Stimulated activated CD8-positive, alpha-beta memory T cell treated with anti-CD3 and anti-CD28 coated beads, Interleukin-12 subunit alpha, Interleukin-12 subunit beta, amount 100 ng/mL, for 4 hours (primary cell): ENCODE measurements at regions not wholly inside any gene's neighbourhood (a gene's known extent, or its start where the extent isn't known, plus 50 kb on each side); places are given as distances from the start of the nearest gene placed in this dataset.

Experiments used
- DNase-seq: peaks from one replicate; pipeline ENCODE4 v3.0.0-alpha.2; 2020; ENCODE audit warnings: low read depth

GRCh38 chr19:30783936-30784335, 411.8 kb downstream of the ZNF536 start:
- no peak for DNase-seq

DNA sequence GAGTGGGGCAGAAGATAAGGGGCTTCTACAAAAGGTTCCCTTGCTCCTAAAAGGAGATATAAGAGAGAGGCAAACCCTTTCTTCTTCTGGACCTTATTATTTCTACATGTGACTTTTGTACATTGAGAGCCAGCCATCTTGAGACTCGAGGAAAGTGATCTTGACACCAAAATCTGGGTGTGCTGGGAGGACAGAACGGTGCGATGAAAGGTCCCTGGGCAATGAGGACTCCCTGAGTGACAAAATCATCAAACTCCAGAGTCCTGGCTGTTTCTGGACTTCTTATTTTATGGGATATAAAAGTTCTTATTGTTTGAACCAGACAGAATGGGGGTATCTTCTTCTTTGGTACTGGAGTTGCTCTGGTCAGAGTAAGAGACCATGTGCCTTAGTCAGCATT, 411.0 kb downstream of the ZNF536 start:
- DNase-seq = no peak

DNA sequence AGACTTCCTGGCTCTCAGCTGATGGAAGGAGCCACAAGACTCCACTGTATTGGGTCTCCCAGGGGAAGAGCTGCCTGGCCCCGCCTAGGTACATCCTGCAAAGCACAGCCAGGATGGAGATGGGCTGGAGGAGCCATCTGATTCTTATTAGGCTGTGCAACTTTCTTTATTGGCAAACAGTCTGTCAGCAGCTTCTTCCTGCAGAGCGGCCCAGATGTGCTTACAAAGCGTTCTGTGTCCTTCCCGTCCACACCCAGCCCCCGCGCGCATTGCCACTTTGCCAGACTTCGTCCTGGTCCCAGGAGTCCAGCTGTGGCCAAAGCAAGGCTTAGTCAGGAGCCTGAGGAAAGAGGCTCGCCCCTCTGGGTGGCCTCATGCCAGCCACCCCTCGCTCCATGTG, 409.3 kb downstream of the ZNF536 start:
- no peak for DNase-seq

DNA sequence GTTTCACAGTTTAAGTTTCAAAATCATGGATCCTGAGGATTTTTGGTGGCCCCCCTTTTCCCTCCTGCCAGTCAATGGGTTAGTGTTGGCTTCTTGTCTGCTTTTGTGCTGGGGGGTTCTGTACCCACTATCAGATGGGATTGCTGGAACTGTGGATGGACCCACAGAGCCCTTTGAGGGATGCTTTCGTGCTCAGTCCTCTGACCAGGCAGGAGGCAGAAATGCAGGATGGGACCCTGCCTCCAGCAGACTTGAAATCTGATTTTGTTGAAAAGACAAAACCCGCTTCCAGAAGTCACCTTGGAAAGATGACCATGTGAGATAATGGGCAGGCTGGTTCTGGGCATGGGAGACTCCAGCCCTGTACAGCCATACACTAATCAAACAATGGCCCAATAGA, 408.9 kb downstream of the ZNF536 start:
- DNase-seq = no peak

GRCh38 chr19:30780456-30780855, 408.3 kb downstream of the ZNF536 start:
- no peak for DNase-seq

GRCh38 chr19:30780032-30780431, 407.8 kb downstream of the ZNF536 start:
- DNase-seq = no peak

DNA sequence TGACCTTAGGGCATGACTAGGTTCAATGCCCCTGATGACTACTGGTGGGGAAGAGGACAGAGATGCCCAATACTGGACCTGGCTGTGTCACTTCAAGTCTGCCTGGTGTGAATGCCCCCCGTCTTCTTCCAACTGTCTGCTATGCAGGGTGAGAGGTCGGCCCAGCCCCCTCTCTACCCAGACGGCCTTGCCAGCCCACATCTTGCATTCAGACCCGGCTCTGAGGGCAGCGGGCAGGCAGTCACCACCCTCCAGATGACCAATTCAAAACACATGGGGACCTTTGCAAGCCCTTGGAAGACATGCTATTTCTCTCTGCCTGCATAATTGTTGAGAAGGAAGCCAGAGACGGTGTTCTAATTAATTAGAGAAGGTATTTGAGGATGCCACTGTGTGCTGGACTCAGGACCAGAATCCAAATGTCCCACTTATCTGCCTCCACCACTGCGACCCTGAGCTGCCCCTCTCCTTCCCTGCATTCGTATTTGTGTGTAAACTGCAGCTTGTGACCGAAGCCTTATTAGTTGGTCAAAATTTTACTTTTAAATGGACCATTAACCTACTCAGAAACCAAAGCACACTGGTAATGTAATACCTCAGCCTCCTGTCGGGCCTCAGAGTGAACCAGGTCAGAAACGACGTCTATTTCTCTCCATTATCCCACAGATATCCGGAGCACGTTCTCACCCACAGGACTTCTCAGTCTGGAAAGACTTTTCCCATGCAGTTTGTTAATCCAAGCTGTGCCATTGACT, 407.0 kb downstream of the ZNF536 start:
- DNase-seq = no peak

GRCh38 chr19:30778061-30778460, 405.9 kb downstream of the ZNF536 start:
- DNase-seq = no peak

DNA sequence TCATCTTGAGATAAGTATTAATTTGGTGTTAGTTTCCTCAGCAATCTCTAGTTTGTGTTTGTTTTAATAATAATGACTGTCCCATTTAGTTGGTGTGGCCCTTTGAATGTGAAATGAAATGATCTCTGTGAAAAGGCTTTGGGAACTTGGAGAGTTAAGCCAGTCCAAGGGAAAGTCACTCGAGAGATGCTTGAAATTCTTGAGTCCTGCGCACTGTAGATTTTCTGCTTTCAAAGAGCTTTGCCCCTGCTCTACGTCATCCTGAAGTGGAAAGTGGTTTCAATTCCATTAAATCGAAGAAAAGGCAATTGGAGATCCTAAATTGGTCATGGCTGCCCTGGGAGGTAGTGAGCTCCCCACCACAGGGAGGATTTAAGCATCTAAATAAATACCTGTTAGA, 403.8 kb downstream of the ZNF536 start:
- DNase-seq = no peak

GRCh38 chr19:30774252-30774766, 402.1 kb downstream of the ZNF536 start:
- DNase-seq = no peak

DNA sequence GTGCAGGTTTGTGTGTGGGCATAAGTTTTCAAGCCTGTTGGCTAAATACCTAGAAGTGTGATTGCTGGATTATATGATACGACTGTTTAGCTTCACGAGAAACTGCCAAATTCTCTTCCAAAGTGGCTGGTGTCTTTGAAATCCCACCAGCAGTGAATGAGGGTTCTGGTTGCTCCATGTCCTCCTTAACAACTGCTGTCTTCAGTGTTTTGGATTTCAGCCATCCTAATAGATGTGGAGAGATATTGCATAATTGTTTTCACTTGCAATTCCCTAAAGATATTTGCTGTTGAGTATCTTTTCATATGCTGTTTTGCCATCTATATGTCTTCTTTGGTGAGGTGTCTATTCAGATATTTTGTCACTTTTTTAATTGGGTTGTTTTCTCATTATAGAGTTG, 390.5 kb downstream of the ZNF536 start:
- DNase-seq = no peak

DNA sequence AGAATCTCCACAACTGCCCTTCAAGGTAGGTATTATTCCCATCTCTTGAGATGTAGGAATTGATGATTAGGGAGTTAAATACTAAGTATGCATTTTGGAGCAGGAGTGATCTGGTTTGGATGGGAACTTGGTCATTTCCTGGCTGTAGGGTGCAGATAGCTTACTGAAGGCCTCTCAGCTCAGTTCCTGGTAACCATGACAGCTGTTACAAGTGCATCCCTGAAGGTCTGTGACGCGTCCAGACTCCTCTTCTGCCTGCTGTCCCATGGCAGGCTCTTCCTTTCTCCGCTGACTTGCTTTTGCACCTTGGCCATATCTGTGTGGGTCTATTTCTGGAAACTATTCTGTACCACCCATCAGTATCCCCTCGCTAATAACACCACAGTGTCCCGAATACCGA, 387.8 kb downstream of the ZNF536 start:
- no peak for DNase-seq

DNA sequence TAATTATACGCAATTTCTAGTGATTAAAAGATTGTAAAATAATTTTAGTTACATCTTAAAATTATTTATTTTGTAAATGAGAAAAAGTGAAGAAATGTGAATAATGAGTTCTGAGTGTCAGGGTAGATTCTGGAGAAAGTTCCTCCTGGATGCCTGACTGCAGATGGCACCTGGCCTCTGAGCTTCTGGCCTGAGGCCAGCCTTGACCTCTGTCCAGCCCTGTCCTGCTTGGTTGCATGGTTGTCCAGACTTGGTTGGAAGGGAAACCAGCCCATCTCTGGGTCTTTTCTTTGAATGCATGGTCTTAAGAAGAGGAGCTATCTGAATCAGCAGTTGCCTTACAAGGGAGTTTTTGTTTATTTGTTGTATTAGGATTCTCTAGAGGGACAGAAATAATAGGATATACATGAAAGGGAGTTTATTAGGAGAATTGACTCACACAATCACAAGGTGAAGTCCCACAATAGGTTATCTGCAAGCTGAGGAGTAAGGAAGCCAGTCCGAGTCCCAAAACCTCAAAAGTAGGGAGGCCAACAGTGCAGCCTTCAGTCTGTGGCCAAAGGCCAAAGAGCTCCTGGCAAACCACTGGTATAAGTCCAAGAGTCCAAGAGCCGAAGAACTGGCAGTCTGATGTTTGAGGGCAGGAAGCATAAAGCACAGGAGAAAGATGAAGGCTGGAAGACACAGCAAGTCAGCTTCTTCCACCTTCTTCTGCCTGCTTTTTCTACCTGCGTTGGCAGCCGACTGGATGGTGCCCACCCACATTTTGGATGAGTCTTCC, 385.8 kb downstream of the ZNF536 start:
- DNase-seq = no peak

- no peak for DNase-seq
These were observed 385.1 kb downstream of the ZNF536 start for GRCh38 chr19:30757104-30757836.

GRCh38 chr19:30755581-30755980, 383.4 kb downstream of the ZNF536 start:
- no peak for DNase-seq

DNA sequence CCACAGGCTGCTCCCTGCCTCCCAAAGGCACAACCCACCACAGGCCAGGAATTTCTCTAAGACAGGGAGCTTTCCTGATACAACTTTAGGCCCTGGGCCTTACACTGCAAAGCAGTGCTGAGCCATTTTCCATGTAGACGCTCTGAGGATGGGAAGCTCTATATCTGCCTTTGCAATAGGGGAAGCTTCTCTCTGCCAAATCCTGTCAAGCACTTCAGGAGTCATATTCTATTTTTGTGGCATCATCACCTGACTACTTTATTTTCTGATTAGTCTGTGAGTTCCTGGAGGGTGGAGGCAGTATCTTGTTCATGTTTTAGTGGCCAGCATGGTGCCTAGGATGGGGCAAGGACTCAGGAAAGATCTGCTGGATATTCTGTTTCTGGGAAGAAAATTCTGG, 382.0 kb downstream of the ZNF536 start:
- no peak for DNase-seq

DNA sequence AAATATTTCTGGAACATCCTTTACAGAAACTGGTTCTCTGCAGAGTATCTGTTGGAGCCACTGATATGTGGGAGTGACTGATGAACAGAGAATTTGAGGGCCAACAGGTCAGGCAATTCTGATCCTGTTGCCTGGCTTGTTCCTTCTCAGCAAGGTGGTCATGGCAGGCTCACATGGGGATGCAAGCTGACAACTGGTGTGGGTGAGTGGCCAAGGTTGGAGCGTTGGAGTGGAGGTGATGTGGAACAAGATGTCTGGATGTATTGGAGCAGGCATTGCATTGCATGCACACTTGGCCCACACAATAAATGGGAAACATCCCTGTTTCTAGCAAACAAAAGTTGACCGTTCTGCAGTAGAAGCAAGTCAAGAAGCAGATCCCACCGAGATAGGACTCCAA, 380.7 kb downstream of the ZNF536 start:
- no peak for DNase-seq

DNA sequence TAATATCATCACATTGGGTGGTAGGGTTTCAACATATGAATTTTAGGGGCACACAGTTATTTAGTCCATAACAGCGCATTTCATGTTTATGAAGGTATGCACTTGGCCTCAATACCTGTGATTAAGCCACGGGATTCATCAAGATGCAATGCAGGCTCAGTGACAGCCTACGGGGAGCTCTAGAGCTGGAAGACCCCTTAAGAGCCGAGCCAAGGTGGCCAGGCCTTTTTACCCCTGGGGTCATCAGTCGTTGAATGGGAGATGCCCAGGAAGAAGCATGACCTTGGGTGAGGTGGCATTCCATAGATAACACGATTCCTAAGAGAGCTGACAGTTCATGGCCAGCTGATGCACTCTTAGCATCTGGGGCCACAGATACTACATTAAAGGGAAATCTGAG, 380.0 kb downstream of the ZNF536 start:
- DNase-seq = no peak

GRCh38 chr19:30745476-30745985, 373.3 kb downstream of the ZNF536 start:
- no peak for DNase-seq

- no peak for DNase-seq
These were observed 372.7 kb downstream of the ZNF536 start for GRCh38 chr19:30744741-30745475.

GRCh38 chr19:30743702-30744101, 371.5 kb downstream of the ZNF536 start:
- no peak for DNase-seq

- no peak for DNase-seq
These were observed 370.8 kb downstream of the ZNF536 start for GRCh38 chr19:30743011-30743410.
